GM12891 (cell line): ENCODE measurements at regions not wholly inside any gene's neighbourhood (a gene's known extent, or its start where the extent isn't known, plus 50 kb on each side); places are given as distances from the start of the nearest gene placed in this dataset.

Experiments used
- PAX5 ChIP-seq: IDR thresholded peaks from 2 replicates; pipeline ENCODE4 v1.6.1; 2011; ENCODE audit warnings: low read length, moderate library complexity, mild to moderate bottlenecking; ENCODE audit not compliant: insufficient read depth, severe bottlenecking
- POLR2A ChIP-seq: IDR thresholded peaks from 2 replicates; pipeline ENCODE4 v1.6.1; 2011; ENCODE audit warnings: low read depth, low read length, control low read depth
- POLR2AphosphoS5 ChIP-seq: IDR thresholded peaks from 2 replicates; pipeline ENCODE4 v1.6.1; 2011; ENCODE audit warnings: low read depth, low read length, control low read depth
- POU2F2 ChIP-seq: IDR thresholded peaks from 2 replicates; pipeline ENCODE4 v1.6.1; 2011; ENCODE audit warnings: low read depth, mild to moderate bottlenecking, control low read depth, low read length, moderate library complexity
- SPI1 ChIP-seq: IDR thresholded peaks from 2 replicates; pipeline ENCODE4 v1.6.1; 2011; ENCODE audit warnings: low read depth, low read length, control low read depth
- TAF1 ChIP-seq: IDR thresholded peaks from 2 replicates; pipeline ENCODE4 v1.6.1; 2011; ENCODE audit warnings: low read depth, low read length, control low read depth

DNA sequence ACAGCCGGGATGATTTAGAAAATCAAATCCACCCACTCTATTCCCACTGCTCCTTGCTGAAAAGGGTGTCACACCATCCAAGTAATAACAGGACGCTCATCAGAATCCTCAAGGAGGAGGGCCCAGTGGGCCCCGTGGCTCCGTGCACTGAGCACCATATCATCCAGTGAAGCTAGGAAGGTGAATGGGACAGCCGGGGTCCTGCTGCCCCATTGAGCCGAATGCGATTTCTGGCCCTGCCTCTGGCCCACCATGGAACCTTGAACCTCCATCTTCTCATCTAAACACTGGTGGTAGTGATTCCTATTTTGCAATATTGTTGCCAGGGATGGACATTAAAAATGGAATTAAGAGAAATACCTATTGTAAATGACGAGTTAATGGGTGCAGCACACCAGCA is 99.1 kb upstream of the SLC6A11 start:
- TF ChIP-seq POLR2A: no peak
- no peak for TF ChIP-seq POLR2AphosphoS5
- no peak for TF ChIP-seq TAF1
- no peak for TF ChIP-seq SPI1
- TF ChIP-seq PAX5: no peak
- no peak for TF ChIP-seq POU2F2
